IMR-90 (cell line): ENCODE measurements at regions not wholly inside any gene's neighbourhood (a gene's known extent, or its start where the extent isn't known, plus 50 kb on each side); places are given as distances from the start of the nearest gene placed in this dataset.

Experiments used
- MAZ ChIP-seq: IDR thresholded peaks from 2 replicates; pipeline ENCODE4 v1.6.1; 2012; ENCODE audit warnings: low read depth, mild to moderate bottlenecking, low read length, improper control_type of control experiment, moderate library complexity, borderline replicate concordance
- NFE2L2 ChIP-seq: fragments of 150-350 bp; IDR thresholded peaks from 2 replicates; pipeline ENCODE4 v1.6.1; 2016; ENCODE audit warnings: low read depth, mild to moderate bottlenecking, low read length
- POLR2A ChIP-seq: IDR thresholded peaks from 2 replicates; pipeline ENCODE4 v1.6.1; 2012; ENCODE audit warnings: mild to moderate bottlenecking, low read depth, low read length
- TF ChIP-seq, protein P1 (sequence below): conservative IDR thresholded peaks from 2 replicates; pipeline ENCODE4 v1.5.1; 2012; ENCODE audit warnings: mild to moderate bottlenecking, low read depth, low read length, improper control_type of control experiment

DNA sequence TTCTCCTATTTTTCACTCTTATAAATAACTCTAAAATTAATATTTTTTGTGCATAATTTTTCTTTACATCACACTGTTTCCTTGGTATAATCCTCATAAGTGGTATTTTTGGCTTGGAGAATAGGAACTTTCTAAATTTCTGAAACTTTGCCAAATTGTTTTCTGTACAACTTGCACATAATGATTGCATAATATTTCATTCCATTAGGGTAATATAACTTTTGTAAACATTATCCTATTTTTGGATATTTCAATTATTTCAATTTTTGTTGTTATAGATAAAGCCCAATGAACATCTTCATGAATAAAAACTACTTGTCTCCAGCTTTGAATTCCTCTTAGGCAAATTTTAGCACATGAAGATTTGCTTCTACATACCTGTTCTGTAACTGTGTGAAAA, 135.9 kb downstream of the ELAPOR2 start:
- TF ChIP-seq, protein P1, sequence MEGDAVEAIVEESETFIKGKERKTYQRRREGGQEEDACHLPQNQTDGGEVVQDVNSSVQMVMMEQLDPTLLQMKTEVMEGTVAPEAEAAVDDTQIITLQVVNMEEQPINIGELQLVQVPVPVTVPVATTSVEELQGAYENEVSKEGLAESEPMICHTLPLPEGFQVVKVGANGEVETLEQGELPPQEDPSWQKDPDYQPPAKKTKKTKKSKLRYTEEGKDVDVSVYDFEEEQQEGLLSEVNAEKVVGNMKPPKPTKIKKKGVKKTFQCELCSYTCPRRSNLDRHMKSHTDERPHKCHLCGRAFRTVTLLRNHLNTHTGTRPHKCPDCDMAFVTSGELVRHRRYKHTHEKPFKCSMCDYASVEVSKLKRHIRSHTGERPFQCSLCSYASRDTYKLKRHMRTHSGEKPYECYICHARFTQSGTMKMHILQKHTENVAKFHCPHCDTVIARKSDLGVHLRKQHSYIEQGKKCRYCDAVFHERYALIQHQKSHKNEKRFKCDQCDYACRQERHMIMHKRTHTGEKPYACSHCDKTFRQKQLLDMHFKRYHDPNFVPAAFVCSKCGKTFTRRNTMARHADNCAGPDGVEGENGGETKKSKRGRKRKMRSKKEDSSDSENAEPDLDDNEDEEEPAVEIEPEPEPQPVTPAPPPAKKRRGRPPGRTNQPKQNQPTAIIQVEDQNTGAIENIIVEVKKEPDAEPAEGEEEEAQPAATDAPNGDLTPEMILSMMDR, result no peak
- TF ChIP-seq POLR2A (no peak), NFE2L2 (no peak), MAZ (no peak)
